Right lobe of liver (tissue), 6 donors: ENCODE measurements at regions not wholly inside any gene's neighbourhood (a gene's known extent, or its start where the extent isn't known, plus 50 kb on each side); places are given as distances from the start of the nearest gene placed in this dataset.

Experiments used
- ATAC-seq, 4 donors: fragments of 200-7000 bp; cut with Tn5 transposase; one replicate each; pipeline ENCODE4 v1.9.1; 2020; ENCODE audit warnings: mild to moderate bottlenecking in 4 of 4, moderate library complexity in 4 of 4
- DNase-seq, 3 donors: peaks; one replicate each; pipeline ENCODE4 v3.0.0-alpha.2; 2020
- H3K27ac ChIP-seq, 3 donors: fragments of 200-600 bp; one replicate each; pipeline ENCODE4 v1.8.0; 2022
- H3K27me3 ChIP-seq, 2 donors: fragments of 200-600 bp; one replicate each; pipeline ENCODE4 v1.8.0; 2022
- H3K36me3 ChIP-seq, 4 donors: fragments of 200-600 bp; sonication (generic) in 1 of 4; one replicate each; pipeline versions ENCODE4 v1.5.1 to v1.8.0; 2017 to 2022; ENCODE audit warnings: control low read depth in 1 of 4
- H3K4me1 ChIP-seq, 4 donors: fragments of 200-600 bp; sonication (generic) in 1 of 4; one replicate each; pipeline versions ENCODE4 v1.5.1 to v1.8.0; 2017 to 2022; ENCODE audit warnings: control low read depth in 1 of 4
- H3K4me3 ChIP-seq, 3 donors: fragments of 200-600 bp; one replicate each; pipeline ENCODE4 v1.8.0; 2022
- H3K9me3 ChIP-seq, 4 donors: fragments of 200-600 bp; sonication (generic) in 1 of 4; one replicate each; pipeline versions ENCODE4 v1.5.1 to v1.8.0; 2017 to 2022; ENCODE audit warnings: control low read depth in 1 of 4
- CTCF ChIP-seq, 4 donors: fragments of 200-600 bp in 3 of 4; fragments of 450-650 bp in 1 of 4; IDR thresholded peaks; one replicate each; pipeline versions ENCODE4 v1.5.1 to v1.8.0; 2016 to 2022; ENCODE audit warnings: antibody characterized with exemption in 4 of 4, mild to moderate bottlenecking in 2 of 4
- POLR2A ChIP-seq: fragments of 450-650 bp; IDR thresholded peaks from one replicate; pipeline ENCODE4 v1.6.1; 2017; ENCODE audit warnings: antibody characterized with exemption, mild to moderate bottlenecking
- WGBS: methylation state at CpG from one replicate; pipeline ENCODE4 v1.1.6; 2018; ENCODE audit warnings: low coverage, low lambda C conversion rate; ENCODE audit not compliant: insufficient coverage; ENCODE audit errors: missing lambda C conversion rate; 5-methylcytosine and 5-hydroxymethylcytosine counted together
- intact Hi-C, 2 donors: fragments of 100-400 bp; cut with DNase I; formaldehyde crosslinking; loops; one replicate each; pipeline versions ENCODE4 v1.11.2 to v1.14.1; 2022
- donor health status: DM: no; HTN: yes; CAD: no.
- donor health status: DM: no; HTN: no; CAD: no.
- donor health status: DM: no; HTN: no; CAD: no.
- donor health status: DM: no; HTN: yes; CAD: no.
- donor health status: DM: no; HTN: yes; CAD: no.

- no peaks in the 10 kb centered on the region for H3K27me3 ChIP-seq
- ATAC-seq, result no peak
- intact Hi-C loops, result no loop called here
- no peaks in the 10 kb centered on the region for H3K9me3 ChIP-seq
- no peaks in the 10 kb centered on the region for H3K36me3 ChIP-seq
- WGBS, result 34% methylated on average over 2 of the region's 2 CpGs
- no peaks in the 10 kb centered on the region for H3K4me1 ChIP-seq
- no peak overlapping the region for H3K27ac ChIP-seq
- TF ChIP-seq CTCF (IDR thresholded peaks at IDR 0.05), result no peak
- no peak for TF ChIP-seq POLR2A
- no peak for DNase-seq
- no peak overlapping the region for H3K4me3 ChIP-seq
These were observed 202.8 kb upstream of the TBC1D5 start for GRCh38 chr3:17945018-17945798.

GRCh38 chr3:17942856-17943255 lies 200.4 kb upstream of the TBC1D5 start:
- no peak overlapping the region for H3K27ac ChIP-seq
- DNase-seq, result no peak
- H3K27me3 ChIP-seq, result no peaks in the 10 kb centered on the region
- no peaks in the 10 kb centered on the region for H3K9me3 ChIP-seq
- no peaks in the 10 kb centered on the region for H3K36me3 ChIP-seq
- 43% methylated on average over 2 of the region's 2 CpGs for WGBS
- intact Hi-C loops, result no loop called here
- H3K4me3 ChIP-seq, result no peak overlapping the region
- H3K4me1 ChIP-seq, result no peaks in the 10 kb centered on the region
- no peak for TF ChIP-seq CTCF (IDR thresholded peaks at IDR 0.05)
- TF ChIP-seq POLR2A, result no peak
- no peak for ATAC-seq

- ATAC-seq, result no peak
These were observed 199.3 kb upstream of the TBC1D5 start for GRCh38 chr3:17941766-17942165.

GRCh38 chr3:17941152-17941551 lies 198.7 kb upstream of the TBC1D5 start:
- no peaks in the 10 kb centered on the region for H3K9me3 ChIP-seq
- no peaks in the 10 kb centered on the region for H3K27me3 ChIP-seq
- no peaks in the 10 kb centered on the region for H3K4me1 ChIP-seq
- DNase-seq (no peak), ATAC-seq (no peak)
- no peak overlapping the region for H3K27ac ChIP-seq
- intact Hi-C loops, result no loop called here
- 61% methylated on average over 2 of the region's 2 CpGs for WGBS
- no peaks in the 10 kb centered on the region for H3K36me3 ChIP-seq
- TF ChIP-seq CTCF (IDR thresholded peaks at IDR 0.05) (no peak), POLR2A (no peak)
- no peak overlapping the region for H3K4me3 ChIP-seq

More at GRCh38 chr3:17941766-17942165, 199.3 kb upstream of the TBC1D5 start:
- DNase-seq, result no peak
- Histone ChIP-seq H3K27me3 (no peaks in the 10 kb centered on the region), H3K9me3 (no peaks in the 10 kb centered on the region), H3K36me3 (no peaks in the 10 kb centered on the region), H3K4me3 (no peak overlapping the region), H3K4me1 (no peaks in the 10 kb centered on the region), H3K27ac (no peak overlapping the region)
- TF ChIP-seq CTCF (IDR thresholded peaks at IDR 0.05) (no peak), POLR2A (no peak)
- intact Hi-C loops, result no loop called here
